PC-3 (cell line): ENCODE measurements at regions not wholly inside any gene's neighbourhood (a gene's known extent, or its start where the extent isn't known, plus 50 kb on each side); places are given as distances from the start of the nearest gene placed in this dataset.

Source experiments
- CTCF ChIP-seq: fragments of 300-600 bp; sonication (generic); conservative IDR thresholded peaks from 2 replicates; pipeline ENCODE4 v1.5.1; 2017; ENCODE audit warnings: antibody characterized with exemption, low read depth, mild to moderate bottlenecking, low read length
- EZH2phosphoT487 ChIP-seq: fragments of 300-600 bp; sonication (generic); IDR thresholded peaks from 2 replicates; pipeline ENCODE4 v1.6.1; 2018; ENCODE audit warnings: mild to moderate bottlenecking, antibody characterized with exemption, low read length, borderline replicate concordance

DNA sequence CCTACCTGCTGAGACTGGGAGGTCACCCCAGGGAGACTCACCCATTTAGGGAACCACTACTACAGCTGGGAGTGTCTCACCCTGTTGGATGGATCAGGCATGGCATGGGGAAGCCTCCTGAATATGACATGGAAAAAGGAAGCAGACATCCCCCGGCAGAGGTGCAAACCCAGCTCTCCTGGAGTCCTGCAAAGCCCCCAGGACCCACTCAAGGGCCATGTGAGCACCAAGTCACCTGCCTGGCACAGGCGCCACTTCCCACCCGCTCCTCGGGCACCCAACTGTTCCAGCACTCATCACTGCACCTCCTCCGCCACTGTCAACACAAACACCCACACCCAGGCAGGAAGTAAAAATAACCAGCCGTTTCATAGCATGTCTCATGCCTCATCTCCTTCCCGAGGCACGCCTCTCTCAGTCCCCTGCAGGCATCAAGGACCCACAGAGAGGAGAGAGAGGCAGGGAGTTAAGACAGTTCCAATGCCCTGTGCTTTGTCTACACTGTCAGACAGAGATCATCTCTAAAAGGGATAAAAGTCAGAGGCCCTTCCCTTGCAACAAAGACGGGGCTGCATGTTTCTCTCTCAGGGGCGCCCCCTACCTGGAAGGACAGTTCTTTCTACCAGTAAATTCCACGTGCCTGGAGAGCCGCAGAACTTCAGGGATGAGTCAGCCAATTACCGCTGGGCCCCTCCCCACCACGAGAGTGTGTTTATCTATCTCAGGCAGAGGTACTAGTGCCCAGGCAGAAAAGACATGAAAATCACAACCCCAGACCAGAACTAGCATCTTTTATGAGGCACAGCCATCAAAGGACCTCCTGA, 150.1 kb upstream of the SOD1 start:
- TF ChIP-seq EZH2phosphoT487: no peak
- peak; percentile 86 for TF ChIP-seq CTCF
